ENCODE measurements at regions not wholly inside any gene's neighbourhood (a gene's known extent, or its start where the extent isn't known, plus 50 kb on each side); places are given as distances from the start of the nearest gene placed in this dataset.

GRCh38 chr4:182179751-182180150 is 63.5 kb upstream of the TENM3 start:
- DNase-seq (ENCODE audit: extremely low read depth in 1 of 2, low read depth in 1 of 2): no peak

DNA sequence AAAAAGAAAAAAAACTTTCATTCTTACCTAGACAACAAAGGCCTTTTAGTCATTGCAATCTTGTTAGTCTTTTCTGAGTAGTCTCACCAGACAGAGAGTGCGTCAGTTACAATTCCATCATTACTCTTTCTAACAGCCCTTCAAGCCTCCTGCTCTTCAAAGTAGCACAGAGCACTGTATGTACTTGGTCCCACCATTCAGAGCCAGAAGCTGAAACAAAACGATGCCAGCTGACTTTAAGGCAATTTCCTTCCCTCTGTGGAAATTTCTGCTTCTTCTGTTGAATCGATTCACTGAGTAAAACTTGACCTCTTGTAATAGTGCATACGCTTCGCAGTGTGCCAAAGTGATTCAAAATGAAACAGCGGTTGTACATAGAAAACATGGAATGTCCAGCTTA is 57.7 kb upstream of the TENM3 start:
- DNase-seq (ENCODE audit: extremely low read depth in 1 of 2, low read depth in 1 of 2): no peak

DNA sequence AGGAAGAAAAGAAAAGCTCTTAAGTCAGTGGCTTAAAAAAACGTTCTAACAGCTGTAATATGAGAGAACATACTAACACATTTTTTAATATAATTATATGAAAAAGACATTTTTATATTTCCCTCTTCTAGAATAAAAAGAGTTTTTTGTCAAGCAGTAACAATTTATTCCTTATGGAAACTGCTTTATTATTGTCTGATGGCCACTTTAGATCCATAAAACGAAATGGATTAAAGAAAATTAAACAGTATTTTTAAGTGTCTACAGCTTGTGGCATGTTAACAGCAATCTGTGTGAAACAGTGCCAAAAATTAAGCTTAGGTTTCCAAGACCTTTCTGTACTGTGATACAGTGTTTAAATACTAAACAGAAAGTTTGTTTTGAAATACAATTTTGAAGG is 55.5 kb upstream of the TENM3 start:
- DNase-seq (ENCODE audit: extremely low read depth in 1 of 2, low read depth in 1 of 2): no peak

GRCh38 chr4:182188622-182189021 is 54.6 kb upstream of the TENM3 start:
- no peak for DNase-seq (ENCODE audit: extremely low read depth in 1 of 2, low read depth in 1 of 2)

DNA sequence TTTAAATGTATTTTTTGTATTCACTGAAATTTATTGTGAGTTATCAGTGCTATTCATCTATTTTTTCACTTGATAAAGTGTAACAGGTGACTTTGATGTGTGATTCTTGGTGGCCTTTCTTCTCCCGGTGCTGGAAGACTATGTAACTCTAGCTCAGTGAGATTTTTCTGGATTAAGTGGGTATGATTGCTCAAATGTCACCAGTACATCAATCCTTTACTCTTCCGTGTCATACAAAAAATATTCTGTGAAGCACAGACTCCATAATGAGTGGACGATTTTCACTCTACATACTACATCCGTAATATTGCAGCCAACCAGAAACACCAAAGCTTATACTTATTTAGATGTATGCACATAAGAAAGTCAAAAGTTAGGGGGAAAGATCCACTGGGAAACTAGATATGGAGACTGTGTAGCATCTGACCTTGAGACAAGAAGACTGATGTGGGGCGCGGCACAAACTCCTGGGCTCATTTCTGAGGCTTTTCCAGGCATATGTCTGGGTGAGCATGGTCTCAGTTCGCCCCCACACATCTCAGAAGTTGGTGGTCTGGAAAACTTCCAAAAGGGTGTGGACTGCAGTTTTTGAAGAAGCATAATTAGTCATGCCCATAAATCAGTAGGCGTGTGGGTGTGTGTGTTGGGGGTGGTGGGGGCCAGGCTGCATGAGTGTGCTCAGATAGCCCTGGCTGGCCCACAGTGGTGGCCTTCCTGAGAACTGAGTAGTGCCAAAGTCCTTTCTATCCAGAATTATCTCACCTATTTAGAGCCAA is 53.9 kb upstream of the TENM3 start:
- DNase-seq (ENCODE audit: extremely low read depth in 1 of 2, low read depth in 1 of 2): no peak

GRCh38 chr4:182190306-182190705 is 52.9 kb upstream of the TENM3 start:
- DNase-seq (ENCODE audit: extremely low read depth in 1 of 2, low read depth in 1 of 2): no peak

DNA sequence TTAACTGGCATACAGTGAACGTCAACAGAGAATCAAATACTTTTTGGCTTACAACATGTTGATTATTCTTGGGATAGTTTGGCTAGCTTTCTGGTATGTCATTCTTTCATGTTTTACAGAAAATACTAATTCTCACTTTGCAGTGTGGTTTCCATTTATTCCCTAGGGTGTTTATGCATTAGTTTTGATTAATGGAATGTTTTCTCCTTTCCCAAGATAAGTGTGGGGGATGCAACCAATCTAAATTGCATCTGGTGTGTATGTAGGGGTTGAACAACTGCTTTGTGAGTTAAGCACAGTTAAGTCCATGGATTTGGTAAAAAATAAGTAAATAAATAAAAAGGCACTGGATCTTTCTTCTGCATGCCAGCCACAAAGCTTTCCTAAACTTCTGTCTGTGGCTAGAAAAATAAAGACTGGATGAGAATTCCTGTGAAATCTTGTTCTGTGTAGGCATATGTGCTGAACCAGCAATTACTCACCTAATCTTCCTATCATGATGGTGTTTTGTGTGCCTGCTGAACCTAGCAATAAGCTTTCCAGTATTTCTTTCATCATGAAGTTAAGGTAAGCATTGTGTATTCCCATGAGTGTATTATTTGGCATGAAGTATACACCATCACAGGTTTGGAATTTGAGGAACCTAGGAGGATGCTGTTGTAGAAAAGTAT is 50.6 kb upstream of the TENM3 start:
- DNase-seq (ENCODE audit: extremely low read depth in 1 of 2, low read depth in 1 of 2): no peak

GRCh38 chr4:182193311-182193710 is 49.9 kb upstream of the TENM3 start:
- DNase-seq (ENCODE audit: extremely low read depth in 1 of 2, low read depth in 1 of 2): no peak
